ENCODE measurements at regions not wholly inside any gene's neighbourhood (a gene's known extent, or its start where the extent isn't known, plus 50 kb on each side); places are given as distances from the start of the nearest gene placed in this dataset.

DNA sequence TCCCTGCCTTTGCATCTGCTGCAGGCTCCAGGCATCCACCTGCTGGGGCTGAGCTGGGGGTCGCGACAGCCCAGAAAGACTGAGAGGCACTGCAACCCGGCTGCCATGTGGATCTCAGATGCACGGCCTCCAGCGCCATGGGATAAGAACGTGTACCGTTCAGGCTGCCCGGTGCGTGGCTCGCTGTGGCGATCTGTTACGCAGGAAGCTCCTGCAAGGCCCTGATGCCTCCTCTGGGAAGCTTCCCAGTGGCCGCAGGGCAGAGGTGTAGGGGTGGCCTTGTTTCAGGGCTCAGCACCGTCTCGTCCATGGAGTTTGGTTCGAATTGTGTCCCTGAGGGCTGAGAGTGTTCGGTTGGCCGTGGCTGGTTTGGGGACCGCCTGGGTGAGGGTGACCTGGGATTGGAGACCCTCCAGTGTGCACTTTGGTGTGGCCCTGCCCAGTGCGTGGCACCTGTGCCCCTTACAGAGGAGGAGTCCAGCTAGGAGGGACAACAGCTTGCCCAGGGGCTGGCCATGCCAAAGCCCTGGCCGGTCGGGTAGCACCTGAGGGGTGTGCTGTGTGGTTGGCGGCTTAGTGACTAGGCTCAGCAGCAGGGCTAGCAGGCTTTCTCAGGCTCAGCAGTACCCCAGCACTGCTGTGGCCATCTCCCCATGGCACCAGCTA, 1184.5 kb downstream of the BRD1 start:
- no peak for DNase-seq

DNA sequence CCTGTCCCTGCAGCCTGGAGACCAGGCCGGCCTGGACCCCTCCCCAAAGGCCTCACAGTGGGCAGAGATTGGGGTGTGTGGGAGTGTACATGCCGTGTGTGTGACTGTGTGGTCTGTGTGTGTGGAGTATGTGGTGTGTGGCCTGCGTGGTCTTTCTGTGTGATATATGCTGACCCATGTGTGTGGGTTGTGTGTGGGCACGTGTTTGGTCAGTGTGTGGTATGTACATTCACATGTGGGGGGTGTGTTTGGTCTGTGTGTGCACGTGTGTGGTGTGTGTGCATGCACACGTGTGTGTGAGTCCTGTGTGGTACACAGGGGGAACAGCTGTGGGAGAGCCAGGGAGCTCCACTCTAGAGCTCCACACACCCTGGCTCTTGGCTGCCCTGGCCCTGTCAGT, 1185.1 kb downstream of the BRD1 start:
- no peak for DNase-seq

DNA sequence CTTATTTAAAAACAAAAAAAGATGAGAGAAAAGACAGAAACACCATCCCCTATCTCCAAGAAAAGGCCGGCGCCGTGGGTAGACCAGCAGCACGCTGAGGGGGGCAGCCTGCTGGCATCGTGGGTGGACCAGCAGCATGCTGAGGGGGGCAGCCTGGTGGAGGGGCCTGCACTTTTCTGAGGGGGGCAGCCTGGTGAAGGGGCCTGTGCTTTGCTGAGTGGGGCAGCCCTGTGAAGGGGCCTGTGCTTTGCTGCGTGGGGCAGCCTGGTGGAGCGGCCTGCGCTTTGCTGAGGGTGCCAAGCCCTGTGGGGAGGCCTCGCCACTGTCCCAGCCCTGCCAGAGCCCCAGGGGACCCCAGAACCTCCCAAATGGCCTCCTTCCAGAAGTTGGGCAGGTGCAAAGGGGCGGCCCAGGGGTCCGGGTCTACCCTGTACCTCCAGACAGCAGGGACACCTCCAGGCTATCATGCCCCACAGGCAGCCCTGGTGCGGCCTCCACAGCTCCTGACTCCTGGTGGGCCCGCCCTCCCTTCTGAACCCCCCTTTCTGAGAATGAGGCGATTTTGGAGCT, 1185.7 kb downstream of the BRD1 start:
- DNase-seq: no peak

GRCh38 chr22:48640890-48641841, 1186.5 kb downstream of the BRD1 start:
- no peak for DNase-seq

DNA sequence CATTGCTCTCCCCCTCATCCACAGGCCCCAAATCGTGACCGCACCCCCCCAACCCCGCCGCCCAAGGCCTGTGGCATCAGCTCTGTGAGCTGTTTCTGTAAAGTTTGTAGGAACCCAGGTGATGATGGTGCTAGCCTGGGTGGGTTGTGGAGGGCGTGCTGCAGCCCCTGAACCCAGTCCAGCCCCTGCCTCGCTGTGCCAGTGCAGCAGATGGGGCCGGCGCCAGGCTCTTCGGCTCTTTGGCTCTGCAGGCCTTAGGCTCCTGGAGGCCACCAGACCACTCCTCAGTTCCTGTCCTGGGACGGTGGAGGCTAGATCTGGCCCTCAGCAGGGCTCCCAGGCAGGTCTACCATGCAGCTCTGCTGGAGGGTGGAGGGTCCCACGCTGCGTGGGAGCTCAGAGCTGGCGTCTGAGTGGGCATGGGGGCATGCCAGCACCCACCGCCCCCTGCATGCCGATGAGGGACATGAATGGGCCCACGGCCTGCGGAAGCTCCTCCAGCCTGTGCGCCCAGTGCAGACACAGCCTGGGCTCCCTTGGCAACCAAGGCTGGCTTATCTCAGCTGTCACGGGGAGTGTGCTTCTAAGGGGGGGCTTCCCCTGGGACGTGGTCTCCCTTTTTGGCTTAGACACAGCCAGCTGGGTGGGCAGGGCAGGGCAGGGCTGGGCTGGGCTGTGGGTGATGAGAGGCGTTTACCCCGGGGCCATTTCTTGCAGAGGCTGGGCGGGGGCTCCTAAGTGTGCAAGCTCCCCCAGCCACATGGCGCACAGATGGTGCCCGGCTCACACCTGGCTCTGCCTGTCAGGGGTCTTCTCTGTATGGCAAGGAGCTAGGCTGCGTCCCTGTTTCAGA, 1187.6 kb downstream of the BRD1 start:
- DNase-seq: no peak

GRCh38 chr22:48639021-48639795, 1188.5 kb downstream of the BRD1 start:
- DNase-seq: no peak

DNA sequence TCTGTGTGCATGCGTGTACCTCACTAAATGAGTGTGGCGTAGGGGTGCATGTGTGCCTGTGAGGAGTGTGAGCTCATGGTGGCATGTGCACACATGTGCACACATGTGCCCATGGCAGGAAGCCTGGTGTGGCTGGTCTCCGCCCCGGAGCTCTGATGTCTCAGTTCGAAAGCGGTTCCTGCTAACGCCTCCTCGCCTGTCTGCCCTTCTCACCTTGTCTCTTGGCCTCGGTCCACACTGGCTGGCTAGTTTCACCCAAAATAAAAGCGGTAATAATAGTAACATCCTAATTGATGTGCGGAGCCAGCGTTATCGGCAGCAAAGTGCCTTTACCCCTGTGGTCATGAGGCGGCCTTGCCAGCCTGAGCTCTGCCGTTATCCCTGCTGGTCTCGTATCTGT, 1190.4 kb downstream of the BRD1 start:
- no peak for DNase-seq

- DNase-seq: no peak
Measured at GRCh38 chr22:48636746-48637145, 1190.9 kb downstream of the BRD1 start.

GRCh38 chr22:48635816-48636215, 1191.9 kb downstream of the BRD1 start:
- DNase-seq: no peak

DNA sequence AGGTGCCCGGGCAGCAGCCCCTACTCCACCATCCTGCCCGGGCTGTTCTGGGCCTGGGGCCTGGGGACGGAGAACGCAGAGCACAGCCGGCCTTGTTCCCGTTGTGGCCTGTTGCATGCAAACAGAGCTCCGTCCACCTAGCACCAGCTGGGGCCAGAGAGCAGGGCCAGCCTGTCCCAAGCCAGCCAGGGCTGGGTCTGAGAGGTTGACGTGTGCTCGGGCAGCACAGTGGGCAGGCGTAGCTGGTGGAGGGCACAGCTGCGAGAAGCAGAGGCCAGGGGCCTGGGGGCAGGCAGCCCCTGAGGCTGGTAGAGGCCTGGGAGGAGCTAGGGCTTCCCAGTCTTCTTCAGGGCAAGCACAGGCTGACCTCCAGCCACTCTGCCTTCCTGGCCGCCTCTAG, 1192.6 kb downstream of the BRD1 start:
- no peak for DNase-seq

GRCh38 chr22:48633996-48634836, 1193.5 kb downstream of the BRD1 start:
- no peak for DNase-seq

DNA sequence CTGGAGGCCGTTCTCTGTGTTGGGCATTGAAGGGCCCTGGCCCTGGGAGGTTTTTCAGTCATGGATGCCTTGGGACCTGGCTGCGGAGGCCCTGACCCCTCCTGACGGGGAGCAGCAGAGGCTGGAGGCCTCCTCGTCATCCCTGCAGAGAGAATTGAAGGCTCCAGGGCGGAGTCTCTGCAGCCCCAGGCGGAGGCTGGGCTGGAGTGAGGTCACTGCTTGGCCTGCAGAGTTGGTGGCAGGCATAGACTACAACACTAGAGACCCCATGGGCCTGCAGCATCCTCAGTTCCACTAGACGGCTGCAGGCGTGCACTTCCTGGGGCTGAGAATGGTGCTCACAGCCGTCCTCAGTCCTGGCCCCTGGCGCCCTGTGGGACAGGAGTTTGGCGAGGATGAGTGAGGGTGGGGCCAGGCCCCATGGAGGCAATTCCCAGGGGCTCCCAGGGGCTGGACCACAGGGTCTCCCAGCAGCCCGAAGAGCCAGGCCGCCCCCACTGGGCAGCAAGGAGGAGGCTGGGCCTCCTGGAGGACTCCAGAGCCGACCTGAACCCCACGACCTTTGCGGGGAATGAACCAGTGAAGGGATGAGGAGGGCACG, 1194.9 kb downstream of the BRD1 start:
- DNase-seq: no peak

- DNase-seq: no peak
Measured at GRCh38 chr22:48631288-48631863, 1196.3 kb downstream of the BRD1 start.

DNA sequence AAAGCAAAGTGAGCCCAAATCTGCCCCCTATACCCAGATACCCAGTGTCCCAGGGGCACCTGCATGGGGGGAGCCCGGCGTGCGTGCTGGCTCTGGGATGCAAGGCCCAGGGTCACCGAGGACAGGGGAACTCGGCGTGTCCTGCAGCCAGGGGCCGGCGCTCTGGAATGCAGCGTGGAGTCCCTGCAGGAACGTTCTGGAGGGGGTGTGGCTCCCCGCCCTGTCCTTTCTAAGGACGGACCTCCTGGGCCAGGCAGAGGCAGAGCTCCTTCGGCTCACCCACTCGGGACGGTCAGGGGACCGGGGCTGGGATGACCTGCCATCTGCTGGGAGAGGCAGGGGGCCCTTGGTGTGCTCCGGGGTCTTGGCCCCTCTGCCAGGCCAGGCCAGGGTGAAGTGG, 1196.8 kb downstream of the BRD1 start:
- no peak for DNase-seq

GRCh38 chr22:48630433-48630754, 1197.3 kb downstream of the BRD1 start:
- DNase-seq: no peak

GRCh38 chr22:48629631-48630432, 1197.8 kb downstream of the BRD1 start:
- DNase-seq: no peak

GRCh38 chr22:48628891-48629543, 1198.7 kb downstream of the BRD1 start:
- no peak for DNase-seq

DNA sequence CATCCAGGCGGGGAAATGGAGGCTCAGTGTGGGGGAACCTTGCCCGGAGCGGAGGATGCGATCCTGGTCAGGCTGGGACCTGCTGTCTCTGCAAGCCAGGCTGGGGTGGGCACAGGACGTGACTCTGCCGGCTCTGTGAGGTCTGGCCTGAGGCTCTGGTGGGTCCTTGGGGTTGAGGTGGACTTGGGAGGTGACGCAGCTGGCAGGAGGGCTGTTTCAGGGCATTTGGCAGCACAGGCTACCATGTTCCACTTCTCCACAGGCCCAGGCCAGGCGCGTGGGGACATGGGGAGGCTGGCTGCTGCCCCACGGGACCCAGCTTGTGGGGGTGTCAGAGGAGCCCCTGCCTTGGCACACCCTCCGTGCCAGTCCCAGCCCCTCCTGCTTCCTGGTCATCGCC, 1199.7 kb downstream of the BRD1 start:
- DNase-seq: no peak

DNA sequence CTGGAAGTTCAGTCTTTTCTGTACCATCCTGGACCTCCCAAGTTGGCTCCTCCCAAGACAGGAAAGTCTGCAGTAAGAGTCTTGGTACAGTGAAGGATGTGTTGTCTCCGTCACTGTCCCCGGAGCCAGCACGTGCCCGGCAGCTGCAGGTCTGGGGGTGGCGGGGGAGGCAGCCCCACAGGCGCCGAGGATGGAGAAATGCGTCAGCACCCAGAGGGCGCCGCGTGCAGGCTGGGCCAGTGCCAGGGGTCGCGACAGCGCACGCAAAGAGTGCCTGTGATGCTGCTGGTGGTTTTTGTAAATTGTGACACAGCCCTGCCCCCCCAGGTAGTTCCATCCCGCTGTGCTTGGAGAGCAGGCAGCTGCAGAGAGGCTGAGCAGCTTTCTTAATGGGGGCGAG, 1200.5 kb downstream of the BRD1 start:
- no peak for DNase-seq
